ENCODE measurements at regions not wholly inside any gene's neighbourhood (a gene's known extent, or its start where the extent isn't known, plus 50 kb on each side); places are given as distances from the start of the nearest gene placed in this dataset.
"Not testable (repeated sequence)": the region's sequence is repeated elsewhere in the genome, so short reads cannot be mapped to it uniquely, and the experiment has no call there.

DNA sequence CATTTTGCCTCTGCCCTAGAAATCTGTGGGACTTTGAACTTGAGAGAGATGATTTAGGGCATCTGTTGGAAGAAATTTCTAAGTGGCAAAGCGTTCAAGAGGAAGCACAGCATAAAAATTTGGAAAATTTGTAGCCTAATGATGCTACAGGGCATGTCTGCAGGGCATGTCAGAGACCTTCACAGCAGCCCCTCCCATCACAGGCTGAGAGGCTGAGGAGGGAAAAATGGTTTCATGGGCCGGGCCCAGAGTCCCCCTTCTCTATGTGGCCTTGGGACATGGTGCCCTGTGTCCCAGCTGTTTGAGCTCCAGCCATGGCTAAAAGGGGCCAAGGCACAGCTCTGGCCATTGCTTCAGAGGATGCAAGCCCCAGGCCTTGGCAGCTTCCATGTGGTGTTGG is 203.0 kb downstream of the STK31 start:
- Mint-ChIP-seq H3K36me3 (no peaks in the 10 kb centered on the region), H3K27ac (no peak overlapping the region), H3K27me3 (peaks cover 20 to 21% of the 10 kb centered on the region in 2 donors), H3K4me3 (no peak overlapping the region), H3K9me3 (no peaks in the 10 kb centered on the region), H3K4me1 (ENCODE audit: low read depth in 2 of 2) (no peaks in the 10 kb centered on the region)
- DNase-seq (ENCODE audit: low spot score), result no peak
- ATAC-seq, result no peak

DNA sequence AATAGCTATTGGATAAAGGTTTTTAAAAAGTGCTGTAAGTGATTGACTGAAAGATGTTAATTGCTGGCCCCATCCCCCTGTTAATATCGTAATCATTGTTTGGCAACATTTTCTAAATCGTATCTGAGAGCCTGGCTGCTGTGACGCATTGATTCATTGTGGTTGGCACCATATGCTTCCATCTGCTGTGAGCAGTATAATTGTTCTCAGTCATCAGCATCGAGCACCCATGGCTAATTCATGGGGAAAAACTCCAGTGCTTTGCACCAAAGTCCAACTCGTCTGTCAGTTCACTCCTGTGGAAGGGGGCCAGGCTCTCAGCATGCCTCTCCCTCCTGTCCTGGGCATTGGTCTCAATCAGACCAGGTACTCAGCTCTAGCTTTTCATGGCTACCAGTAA is 205.2 kb downstream of the STK31 start:
- H3K36me3 Mint-ChIP-seq, result no peaks in the 10 kb centered on the region
- no peak overlapping the region for H3K27ac Mint-ChIP-seq
- no peak for ATAC-seq
- H3K9me3 Mint-ChIP-seq, result no peaks in the 10 kb centered on the region
- no peak overlapping the region for H3K4me3 Mint-ChIP-seq
- H3K27me3 Mint-ChIP-seq, result peaks cover 21 to 26% of the 10 kb centered on the region in 2 donors
- H3K4me1 Mint-ChIP-seq (ENCODE audit: low read depth in 2 of 2), result no peaks in the 10 kb centered on the region
- no peak for DNase-seq (ENCODE audit: low spot score)

DNA sequence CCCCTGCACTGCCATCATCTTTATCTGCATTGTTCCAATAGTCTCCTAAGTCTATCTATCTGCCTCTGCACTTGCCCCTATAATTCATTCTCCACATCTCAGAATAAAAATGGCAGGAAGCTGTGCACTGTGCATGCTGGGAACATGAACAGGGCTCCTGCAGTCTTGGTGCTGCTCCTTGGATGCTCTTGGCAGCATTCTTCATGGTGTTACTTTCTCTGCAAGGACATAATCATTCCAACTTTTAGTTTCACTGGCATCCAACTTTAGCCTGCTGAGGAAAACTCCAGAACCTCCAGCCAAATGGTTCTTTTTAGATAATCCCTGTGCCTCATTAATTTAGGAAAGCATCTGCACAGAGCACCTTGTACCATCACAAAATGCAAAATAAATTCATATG is 208.3 kb downstream of the STK31 start:
- no peak overlapping the region for H3K27ac Mint-ChIP-seq
- DNase-seq (ENCODE audit: low spot score) (no peak), ATAC-seq (no peak)
- H3K4me3 Mint-ChIP-seq, result no peak overlapping the region
- no peaks in the 10 kb centered on the region for H3K4me1 Mint-ChIP-seq (ENCODE audit: low read depth in 2 of 2)
- no peaks in the 10 kb centered on the region for H3K36me3 Mint-ChIP-seq
- H3K27me3 Mint-ChIP-seq, result peaks cover 21 to 26% of the 10 kb centered on the region in 2 donors
- H3K9me3 Mint-ChIP-seq, result no peaks in the 10 kb centered on the region

DNA sequence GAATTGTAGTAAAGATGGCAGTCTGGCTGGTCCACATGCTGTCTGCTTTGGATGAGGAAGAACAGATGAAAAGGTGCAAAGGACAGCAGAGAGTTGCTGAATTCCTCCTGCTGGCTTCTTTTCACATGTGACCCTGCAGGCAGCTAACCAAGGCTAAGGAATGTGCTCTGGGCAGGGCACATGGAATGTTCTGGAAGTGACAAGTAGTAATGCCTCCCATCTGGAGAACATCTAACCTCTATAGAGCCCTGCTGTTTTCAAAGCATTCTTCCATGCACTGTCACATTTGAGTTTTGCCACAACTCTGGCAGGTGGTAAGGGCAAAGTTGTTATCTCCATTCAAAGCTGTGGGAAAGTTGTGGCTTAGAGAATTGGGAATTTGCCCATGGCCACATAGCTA is 208.8 kb downstream of the STK31 start:
- H3K36me3 Mint-ChIP-seq, result no peaks in the 10 kb centered on the region
- no peaks in the 10 kb centered on the region for H3K4me1 Mint-ChIP-seq (ENCODE audit: low read depth in 2 of 2)
- DNase-seq (ENCODE audit: low spot score) (no peak), ATAC-seq (no peak)
- no peak overlapping the region for H3K4me3 Mint-ChIP-seq
- H3K27me3 Mint-ChIP-seq, result peaks cover 20 to 26% of the 10 kb centered on the region in 2 donors
- no peaks in the 10 kb centered on the region for H3K9me3 Mint-ChIP-seq
- H3K27ac Mint-ChIP-seq, result no peak overlapping the region

DNA sequence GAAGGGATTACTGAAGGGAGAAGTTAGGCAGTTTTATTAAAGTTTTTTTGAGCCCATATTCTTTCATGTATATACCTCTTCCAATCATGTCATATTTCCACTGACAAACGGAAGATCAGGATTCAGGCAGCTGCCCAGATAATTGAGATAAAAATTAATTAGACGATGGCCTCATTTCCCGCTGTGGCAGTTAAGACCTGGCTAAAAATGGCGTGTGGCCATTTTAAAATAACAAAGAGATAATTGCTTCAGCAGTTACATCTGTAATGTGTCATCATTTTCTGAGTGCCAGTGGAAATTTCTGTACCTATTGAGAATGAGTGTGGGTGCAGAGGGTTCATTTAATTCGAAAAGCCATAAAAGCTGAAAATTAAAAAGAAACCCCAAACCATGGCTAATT is 215.1 kb downstream of the STK31 start:
- no peak overlapping the region for H3K4me3 Mint-ChIP-seq
- no peaks in the 10 kb centered on the region for H3K36me3 Mint-ChIP-seq
- DNase-seq (ENCODE audit: low spot score) (no peak), ATAC-seq (no peak)
- H3K9me3 Mint-ChIP-seq, result no peaks in the 10 kb centered on the region
- H3K27ac Mint-ChIP-seq, result no peak overlapping the region
- no peaks in the 10 kb centered on the region for H3K4me1 Mint-ChIP-seq (ENCODE audit: low read depth in 2 of 2)
- peaks cover 8 to 25% of the 10 kb centered on the region in 2 donors for H3K27me3 Mint-ChIP-seq

DNA sequence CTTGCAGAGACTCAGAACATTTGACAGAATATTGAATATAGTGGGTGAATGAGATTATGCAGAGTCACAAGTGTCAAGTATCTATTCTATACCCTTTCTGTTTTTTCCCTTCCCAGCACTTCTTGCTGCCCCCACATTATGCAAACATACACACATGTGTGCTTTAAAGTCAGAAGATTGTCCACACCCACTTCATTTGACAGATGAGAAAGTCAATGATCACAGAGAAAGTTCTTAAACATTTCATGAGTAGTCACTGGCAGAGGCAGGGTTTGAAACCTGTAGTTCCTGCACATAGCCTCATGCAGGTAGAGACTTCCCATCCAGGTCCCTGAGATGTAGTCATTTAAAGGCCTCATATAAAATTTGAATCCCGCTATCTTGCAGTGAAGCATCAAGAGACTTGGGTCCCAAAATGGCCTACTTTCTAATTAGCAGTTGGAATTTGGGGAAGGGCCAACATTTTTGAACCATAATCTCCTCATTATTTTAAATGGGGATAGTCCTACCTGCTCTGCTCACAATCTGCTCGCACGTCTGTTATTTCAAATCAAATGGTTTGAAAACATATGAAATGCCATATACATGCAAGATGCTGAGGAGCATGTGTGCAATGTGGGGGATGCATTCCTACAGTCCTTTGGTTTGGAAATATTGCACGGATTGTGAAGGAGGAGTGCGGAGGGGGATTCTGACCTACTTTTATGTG is 217.8 kb downstream of the STK31 start:
- ATAC-seq (no peak), DNase-seq (ENCODE audit: low spot score) (no peak)
- no peaks in the 10 kb centered on the region for H3K36me3 Mint-ChIP-seq
- no peaks in the 10 kb centered on the region for H3K4me1 Mint-ChIP-seq (ENCODE audit: low read depth in 2 of 2)
- H3K27me3 Mint-ChIP-seq, result peaks cover 13 to 31% of the 10 kb centered on the region in 2 donors
- H3K4me3 Mint-ChIP-seq, result no peak overlapping the region
- H3K9me3 Mint-ChIP-seq, result no peaks in the 10 kb centered on the region
- no peak overlapping the region for H3K27ac Mint-ChIP-seq

DNA sequence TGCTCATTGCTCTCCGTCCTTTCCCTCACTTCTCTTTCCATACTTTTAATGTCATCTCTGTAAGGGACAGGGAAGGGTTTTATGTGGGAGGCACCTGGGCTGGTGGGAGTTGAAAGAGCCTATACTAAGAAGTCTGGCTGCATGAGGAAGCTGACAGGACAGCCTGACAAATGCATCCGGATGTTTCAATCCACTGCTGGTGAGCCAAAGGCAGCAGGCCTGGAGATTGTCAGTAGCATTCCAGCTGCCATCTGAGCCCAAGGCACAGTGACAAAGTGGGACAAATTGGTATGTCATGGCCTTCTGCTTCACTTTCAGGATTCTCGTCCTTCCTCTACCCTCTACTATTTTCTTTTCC is 218.4 kb downstream of the STK31 start:
- no peaks in the 10 kb centered on the region for H3K4me1 Mint-ChIP-seq (ENCODE audit: low read depth in 2 of 2)
- H3K27ac Mint-ChIP-seq, result no peak overlapping the region
- no peak overlapping the region for H3K4me3 Mint-ChIP-seq
- ATAC-seq, result no peak
- H3K36me3 Mint-ChIP-seq, result no peaks in the 10 kb centered on the region
- H3K9me3 Mint-ChIP-seq, result no peaks in the 10 kb centered on the region
- DNase-seq (ENCODE audit: low spot score), result no peak
- peaks cover 13 to 31% of the 10 kb centered on the region in 2 donors for H3K27me3 Mint-ChIP-seq

DNA sequence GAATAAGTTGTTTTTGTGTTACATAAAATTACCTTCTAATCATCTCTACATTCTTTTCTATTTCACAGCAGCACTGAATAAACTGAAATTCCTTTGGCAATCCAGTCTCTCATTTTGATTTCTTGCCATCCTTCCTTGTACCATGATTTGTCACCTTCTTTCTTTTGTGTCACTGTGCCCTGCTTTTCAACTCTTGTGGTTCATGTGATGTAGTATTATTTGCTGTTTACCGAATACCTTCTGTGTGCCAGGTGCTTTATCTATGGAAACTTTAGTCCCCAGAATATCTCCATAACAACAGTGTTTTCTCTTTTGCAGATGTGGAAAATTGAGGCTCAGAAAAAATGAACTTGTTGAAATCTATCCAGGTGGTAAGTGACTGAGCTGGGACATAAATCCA is 220.3 kb downstream of the STK31 start:
- Mint-ChIP-seq H3K4me1 (ENCODE audit: low read depth in 2 of 2) (no peaks in the 10 kb centered on the region), H3K4me3 (no peak overlapping the region), H3K27ac (no peak overlapping the region), H3K36me3 (no peaks in the 10 kb centered on the region), H3K27me3 (peaks cover 13 to 32% of the 10 kb centered on the region in 2 donors), H3K9me3 (peaks cover 4% of the 10 kb centered on the region)
- DNase-seq (ENCODE audit: low spot score), result no peak
- ATAC-seq, result no peak

DNA sequence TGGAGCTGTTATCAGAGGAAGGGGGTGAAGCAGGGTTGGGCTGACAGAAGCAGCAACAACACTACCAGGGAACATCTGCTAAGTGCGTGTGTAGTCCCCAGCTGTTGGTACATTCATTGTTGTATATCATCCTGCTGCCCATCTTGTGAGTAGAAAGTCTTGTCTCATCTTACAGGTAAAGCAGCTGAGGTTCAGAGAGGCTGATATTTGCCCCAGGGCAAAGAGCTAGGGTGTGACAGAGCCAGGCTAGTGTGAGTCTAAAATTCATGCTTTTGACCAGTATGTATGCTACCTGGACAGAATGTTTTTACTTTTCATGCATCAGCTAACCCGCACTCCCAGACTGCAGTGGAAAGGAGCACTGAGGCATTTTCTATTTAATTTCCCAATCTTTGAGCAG is 221.6 kb downstream of the STK31 start:
- Mint-ChIP-seq H3K4me3 (no peak overlapping the region), H3K36me3 (no peaks in the 10 kb centered on the region), H3K9me3 (peaks cover 4% of the 10 kb centered on the region), H3K4me1 (ENCODE audit: low read depth in 2 of 2) (no peaks in the 10 kb centered on the region), H3K27ac (no peak overlapping the region), H3K27me3 (peaks cover 13 to 31% of the 10 kb centered on the region in 2 donors)
- ATAC-seq, result no peak
- DNase-seq (ENCODE audit: low spot score), result no peak

DNA sequence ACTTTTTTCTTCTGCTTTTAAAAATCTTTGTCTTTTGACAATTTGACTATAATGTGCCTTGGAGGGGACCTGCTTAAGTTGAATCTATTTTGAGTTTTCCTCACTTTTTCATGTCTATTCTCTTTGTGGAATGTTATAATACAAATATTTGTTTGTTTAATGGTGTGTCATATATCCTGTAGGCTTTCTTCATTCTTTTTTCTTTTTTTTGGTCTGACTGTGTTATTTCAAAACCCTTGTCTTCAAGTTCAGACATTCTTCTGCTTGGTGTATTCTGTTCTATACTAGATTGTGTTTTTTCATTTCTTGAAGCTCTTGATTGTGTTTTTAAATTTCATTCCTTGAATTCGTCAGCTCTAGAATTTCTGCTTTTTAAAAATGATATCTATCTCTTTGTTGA is 228.2 kb downstream of the STK31 start:
- peaks cover 4% of the 10 kb centered on the region for H3K9me3 Mint-ChIP-seq
- H3K27ac Mint-ChIP-seq, result no peak overlapping the region
- DNase-seq (ENCODE audit: low spot score) (no peak), ATAC-seq (no peak)
- peaks cover 15 to 48% of the 10 kb centered on the region in 2 donors for H3K27me3 Mint-ChIP-seq
- no peaks in the 10 kb centered on the region for H3K4me1 Mint-ChIP-seq (ENCODE audit: low read depth in 2 of 2)
- H3K36me3 Mint-ChIP-seq, result no peaks in the 10 kb centered on the region
- no peak overlapping the region for H3K4me3 Mint-ChIP-seq

DNA sequence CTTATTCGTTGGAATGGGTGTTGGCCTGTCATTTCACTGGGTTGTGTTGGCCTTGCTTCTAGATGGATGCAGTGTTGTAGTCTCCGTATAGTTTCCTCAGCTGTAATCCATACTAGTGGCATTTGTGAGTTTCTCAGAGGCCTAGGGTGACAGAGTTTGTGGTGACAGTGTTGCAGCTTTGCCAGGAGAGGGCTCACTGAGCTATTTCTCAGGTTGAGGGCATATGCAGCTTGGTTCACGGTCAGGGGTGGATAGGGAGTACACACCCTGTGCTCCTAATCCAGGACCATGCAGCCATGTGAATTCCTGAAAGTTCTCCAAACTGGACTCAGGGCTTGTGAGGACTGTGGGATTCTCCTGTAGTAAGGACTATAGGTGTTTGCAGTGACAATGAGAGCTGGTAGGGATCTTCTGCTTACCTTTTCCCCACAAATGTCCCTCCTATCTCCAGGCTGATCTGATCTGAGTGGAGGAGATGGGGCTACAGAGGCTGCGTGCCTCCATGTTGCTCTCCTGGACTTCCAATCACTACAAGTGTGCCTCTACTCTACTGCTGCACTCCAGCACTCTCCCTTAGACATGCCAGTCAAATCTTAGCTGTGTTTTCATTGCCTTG is 229.0 kb downstream of the STK31 start:
- no peak for ATAC-seq
- Mint-ChIP-seq H3K36me3 (no peaks in the 10 kb centered on the region), H3K27me3 (peaks cover 15 to 48% of the 10 kb centered on the region in 2 donors), H3K4me3 (no peak overlapping the region), H3K9me3 (peaks cover 4% of the 10 kb centered on the region), H3K4me1 (ENCODE audit: low read depth in 2 of 2) (no peaks in the 10 kb centered on the region), H3K27ac (no peak overlapping the region)
- no peak for DNase-seq (ENCODE audit: low spot score)

DNA sequence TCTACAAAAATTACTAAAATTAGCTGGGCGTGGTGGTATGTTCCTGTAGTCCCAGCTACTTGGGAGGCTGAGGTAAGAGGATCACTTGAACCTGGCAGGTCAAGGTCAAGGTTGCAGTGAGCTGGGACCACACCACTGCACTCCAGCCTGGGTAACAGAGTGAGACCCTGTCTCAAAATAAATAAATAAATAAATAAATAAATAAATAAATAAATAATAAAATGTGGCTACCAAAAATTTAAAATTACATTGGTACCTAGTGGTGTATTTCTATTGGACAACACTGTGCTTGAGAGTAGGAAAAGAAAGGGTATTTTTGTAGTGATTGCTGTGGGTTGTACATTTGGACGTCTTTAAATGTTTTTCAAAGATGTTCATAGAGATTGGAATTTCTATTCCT is 229.7 kb downstream of the STK31 start:
- H3K36me3 Mint-ChIP-seq; H3K27ac Mint-ChIP-seq; H3K4me1 Mint-ChIP-seq (ENCODE audit: low read depth in 2 of 2); H3K4me3 Mint-ChIP-seq; H3K9me3 Mint-ChIP-seq; DNase-seq (ENCODE audit: low spot score); ATAC-seq: not testable (repeated sequence)
- peaks cover 12 to 47% of the 10 kb centered on the region in 2 donors for H3K27me3 Mint-ChIP-seq

DNA sequence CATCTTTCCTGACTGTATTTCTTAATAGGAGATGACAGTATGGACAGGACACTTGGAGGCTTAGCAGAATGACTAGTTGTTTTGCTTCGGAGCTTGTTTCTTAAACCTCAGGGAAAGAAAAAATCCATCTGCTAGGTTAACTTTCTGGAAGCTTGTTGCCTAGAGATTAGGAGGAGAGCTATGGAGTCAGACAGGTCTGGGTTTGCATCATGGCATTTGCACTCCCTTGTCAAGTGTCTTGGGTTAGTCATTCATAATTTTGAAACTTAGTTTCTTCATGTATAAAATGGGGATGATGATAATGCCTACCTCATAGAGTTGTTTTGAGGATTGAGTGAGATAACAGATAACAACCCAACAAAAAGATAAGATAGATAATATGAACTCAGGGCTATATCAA is 231.5 kb downstream of the STK31 start:
- H3K36me3 Mint-ChIP-seq, result peaks cover 7% of the 10 kb centered on the region

DNA sequence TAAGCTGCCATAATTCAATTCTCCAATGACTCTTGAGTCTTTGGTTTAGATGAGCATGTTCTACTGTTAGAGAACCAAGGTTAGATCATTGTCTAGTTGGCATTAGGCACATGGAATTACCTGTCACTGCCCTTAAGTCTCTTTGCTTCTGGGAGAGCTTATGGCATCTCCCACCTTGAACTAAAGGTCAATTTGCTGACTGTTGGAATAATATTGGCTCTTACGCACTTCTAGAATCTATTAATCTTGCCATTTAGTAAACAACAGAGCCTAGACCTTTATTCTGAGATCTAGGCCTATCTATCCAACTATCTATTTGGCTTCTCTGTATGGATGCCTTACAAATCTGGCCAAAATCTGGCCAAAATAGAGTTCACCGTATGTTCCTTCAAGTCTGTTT is 232.0 kb downstream of the STK31 start:
- no peak for ATAC-seq
- no peak for DNase-seq (ENCODE audit: low spot score)
- Mint-ChIP-seq H3K36me3 (peaks cover 12% of the 10 kb centered on the region), H3K4me3 (no peak overlapping the region), H3K27me3 (peaks cover 14 to 55% of the 10 kb centered on the region in 2 donors), H3K4me1 (ENCODE audit: low read depth in 2 of 2) (no peaks in the 10 kb centered on the region), H3K9me3 (peaks cover 8% of the 10 kb centered on the region), H3K27ac (no peak overlapping the region)

More for the DNA sequence above, 231.5 kb downstream of the STK31 start:
- ATAC-seq (no peak), DNase-seq (ENCODE audit: low spot score) (no peak)
- no peaks in the 10 kb centered on the region for H3K4me1 Mint-ChIP-seq (ENCODE audit: low read depth in 2 of 2)
- H3K27ac Mint-ChIP-seq, result no peak overlapping the region
- H3K27me3 Mint-ChIP-seq, result peaks cover 10 to 55% of the 10 kb centered on the region in 2 donors
- no peak overlapping the region for H3K4me3 Mint-ChIP-seq
- H3K9me3 Mint-ChIP-seq, result peaks cover 3% of the 10 kb centered on the region

DNA sequence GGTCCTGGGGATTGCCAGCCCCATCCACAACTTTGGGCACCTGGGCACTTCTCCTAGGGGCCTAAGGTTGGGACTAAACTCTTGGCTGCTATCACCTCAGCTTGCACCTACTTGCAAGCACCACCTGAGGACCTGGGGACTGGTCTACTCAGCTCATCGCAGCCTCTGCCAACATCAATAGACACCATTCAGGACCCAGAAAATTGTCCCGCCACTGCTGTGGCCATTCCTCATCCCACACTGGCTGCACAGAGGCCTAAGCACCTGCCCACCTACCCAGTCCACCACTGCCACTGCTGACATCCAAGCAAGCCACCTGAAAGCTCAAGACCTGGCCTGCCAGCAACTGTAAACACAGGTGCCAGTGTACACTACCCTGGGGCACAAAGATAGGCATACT is 234.1 kb downstream of the STK31 start:
- no peak for DNase-seq (ENCODE audit: low spot score)
- no peak for ATAC-seq
- Mint-ChIP-seq H3K36me3 (peaks cover 13% of the 10 kb centered on the region), H3K4me1 (ENCODE audit: low read depth in 2 of 2) (no peaks in the 10 kb centered on the region), H3K4me3 (no peak overlapping the region), H3K9me3 (peaks cover 8% of the 10 kb centered on the region), H3K27ac (no peak overlapping the region), H3K27me3 (peaks cover 13 to 44% of the 10 kb centered on the region in 2 donors)

All from natural killer cell treated with Interleukin-12 subunit alpha and Interleukin-12 subunit beta and Interleukin-15 and Interleukin-18, amount 100 ng/mL, for 72 hours (primary cell).